Fibroblast of skin of scalp (primary cell): ENCODE measurements at regions not wholly inside any gene's neighbourhood (a gene's known extent, or its start where the extent isn't known, plus 50 kb on each side); places are given as distances from the start of the nearest gene placed in this dataset.

Experiments used
- DNase-seq: peaks from one replicate; pipeline ENCODE4 v3.0.0-alpha.2; 2013

GRCh38 chr5:141745390-141745789 lies 63.4 kb upstream of the ARAP3 start:
- DNase-seq = no peak

GRCh38 chr5:141743866-141744272 lies 61.8 kb upstream of the ARAP3 start:
- DNase-seq = no peak

GRCh38 chr5:141742866-141743851 lies 61.1 kb upstream of the ARAP3 start:
- peak; percentile 26 for DNase-seq

DNA sequence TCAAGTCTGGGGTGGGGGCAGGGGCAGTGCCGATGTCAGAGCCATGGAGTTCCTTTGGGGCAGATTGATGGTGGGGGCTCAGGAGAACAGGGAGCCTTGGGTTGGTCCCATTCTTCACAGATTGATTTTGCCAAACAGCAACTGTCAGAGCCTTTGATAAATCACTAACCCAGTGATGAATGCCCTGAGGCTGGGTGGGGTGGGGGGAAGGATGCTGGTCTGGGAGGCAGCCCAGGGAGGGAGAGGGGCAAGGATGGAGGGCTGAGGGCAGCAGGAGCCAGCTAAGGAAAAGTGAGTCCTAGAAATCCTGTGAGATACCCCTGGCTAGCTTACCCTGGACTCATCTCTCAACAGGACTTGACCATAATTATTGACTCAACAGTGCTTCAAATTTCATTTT lies 60.1 kb upstream of the ARAP3 start:
- no peak for DNase-seq

DNA sequence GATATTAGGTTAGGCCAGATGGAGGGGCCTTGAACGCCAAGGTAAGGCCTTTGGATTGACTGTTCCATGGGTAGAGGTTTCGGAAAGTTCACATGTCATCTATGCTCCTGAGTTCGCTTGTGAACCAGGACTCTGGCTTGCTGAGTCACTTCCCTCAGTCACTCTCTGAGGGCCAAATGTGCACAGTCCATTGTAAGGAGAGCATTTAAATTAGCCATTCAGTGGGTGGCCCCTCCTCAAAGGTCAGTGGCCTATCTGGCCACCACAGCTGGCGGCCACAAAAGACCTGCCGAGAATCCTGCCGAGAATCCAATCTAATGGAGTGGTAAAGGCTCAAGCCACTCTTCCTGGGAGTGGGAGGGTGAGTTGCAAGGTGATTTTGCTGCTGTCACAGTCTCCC lies 58.9 kb upstream of the ARAP3 start:
- DNase-seq = no peak

- DNase-seq = no peak
Measured at GRCh38 chr5:141737535-141737934, 55.5 kb upstream of the ARAP3 start.

DNA sequence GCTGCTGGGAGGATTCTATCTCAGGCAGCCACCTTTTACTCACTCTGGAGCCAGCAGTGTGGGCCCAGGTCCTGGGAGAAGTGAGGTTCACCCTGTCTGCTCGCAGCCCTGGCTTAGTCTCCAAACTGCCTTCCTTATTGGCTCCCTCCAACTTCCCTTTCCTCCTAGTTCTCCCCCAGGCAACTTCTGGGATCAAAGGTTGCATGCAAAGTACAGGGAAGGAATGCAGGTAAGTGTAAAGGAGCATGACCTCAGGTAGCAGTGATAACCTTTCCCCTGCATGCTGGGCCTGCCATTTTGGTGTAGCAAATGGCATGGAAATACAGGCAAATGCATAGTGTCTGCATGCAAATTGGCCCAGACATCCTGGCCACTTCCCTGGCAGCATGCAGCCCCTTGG lies 53.8 kb upstream of the ARAP3 start:
- no peak for DNase-seq

DNA sequence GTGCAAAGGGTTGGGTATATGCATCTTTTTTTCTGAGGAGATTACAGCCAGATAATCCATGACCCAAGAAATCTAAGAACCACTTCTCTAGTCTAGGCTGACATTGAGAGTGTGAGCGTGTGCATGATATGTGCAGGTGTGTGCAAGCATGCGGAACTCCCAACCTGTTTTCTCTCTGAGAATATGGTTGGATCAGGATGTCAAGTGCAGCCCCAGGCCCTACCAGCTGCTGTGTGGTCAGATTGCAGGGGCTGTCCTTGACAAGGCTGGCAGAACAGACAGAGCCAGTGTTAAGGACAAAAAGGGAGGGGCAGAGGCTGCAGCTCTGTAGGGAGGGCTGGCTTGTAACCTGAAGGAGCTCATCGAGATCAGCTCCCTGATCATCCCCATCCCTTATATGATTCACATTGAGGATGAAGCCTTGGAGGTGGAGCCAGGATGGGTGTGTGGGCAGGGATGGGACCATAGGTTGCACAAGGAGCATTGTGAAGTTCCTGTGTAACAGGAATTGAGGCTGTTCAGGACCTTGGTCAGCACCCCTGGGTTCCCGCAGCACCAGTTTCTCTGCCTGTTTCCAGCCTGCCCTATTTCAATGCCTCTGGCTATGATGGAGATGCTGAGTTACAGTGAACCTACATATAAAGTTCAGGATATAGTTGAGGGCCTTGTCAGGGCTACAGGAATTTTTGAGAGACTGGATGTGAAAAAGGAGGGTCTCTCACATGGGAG lies 52.6 kb upstream of the ARAP3 start:
- peak; percentile 62 for DNase-seq

DNA sequence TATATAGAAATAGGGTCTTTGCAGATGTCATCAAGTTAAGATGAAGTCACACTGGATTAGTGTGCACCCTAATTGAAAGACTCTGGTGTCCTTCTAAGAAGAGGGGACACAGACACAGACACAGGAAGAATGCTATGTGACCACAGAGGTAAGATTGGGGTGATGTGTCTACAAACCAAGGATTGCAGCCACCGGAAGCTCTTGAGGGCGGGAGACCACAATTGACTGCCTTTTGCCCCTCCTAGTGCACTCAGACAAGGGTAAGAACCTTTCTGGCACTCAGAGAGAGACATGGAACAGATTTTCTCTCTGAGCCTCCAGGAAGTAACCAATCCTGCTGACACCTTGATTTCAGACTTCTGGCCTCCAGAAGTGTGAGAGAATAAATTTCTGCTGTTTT lies 51.2 kb upstream of the ARAP3 start:
- DNase-seq = no peak

DNA sequence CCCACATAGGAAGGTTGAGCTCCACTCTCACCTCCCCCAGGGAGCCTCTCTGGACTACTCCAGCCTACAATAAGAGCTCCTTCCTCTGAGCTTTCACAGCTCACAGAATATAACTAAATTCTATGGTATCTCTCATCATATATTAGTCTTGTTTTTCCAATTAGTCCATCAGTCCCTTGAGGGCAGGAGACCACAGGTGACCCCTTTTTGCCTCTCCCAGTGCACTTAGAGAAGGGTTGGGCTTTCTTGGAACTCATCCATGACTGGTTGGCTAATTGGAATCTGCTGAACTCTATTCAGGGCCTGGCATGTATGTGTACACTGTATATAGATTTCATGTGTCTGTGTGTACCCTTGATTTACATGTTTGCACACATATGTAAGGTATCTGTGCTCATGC lies 50.4 kb upstream of the ARAP3 start:
- no peak for DNase-seq
